Mesendoderm (in vitro differentiated cells): ENCODE measurements at regions not wholly inside any gene's neighbourhood (a gene's known extent, or its start where the extent isn't known, plus 50 kb on each side); places are given as distances from the start of the nearest gene placed in this dataset.
A peak's percentile ranks its signal among the peaks of the same experiment; 100 is the strongest.
"Not testable (repeated sequence)": the region's sequence is repeated elsewhere in the genome, so short reads cannot be mapped to it uniquely, and the experiment has no call there.

Experiments used
- DNase-seq: peaks from one replicate; pipeline ENCODE4 v3.0.0; 2013
- H2AK5ac ChIP-seq: 2 replicates; pipeline ENCODE4 v1.6.1; 2013; ENCODE audit warnings: low read length, inconsistent platforms
- H2BK120ac ChIP-seq: 2 replicates; pipeline ENCODE4 v1.6.1; 2013; ENCODE audit warnings: low read depth, mild to moderate bottlenecking, low read length, moderate library complexity, mixed read lengths
- H2BK15ac ChIP-seq: replicated peaks from 2 replicates; pipeline ENCODE4 v1.6.1; 2013; ENCODE audit warnings: low read depth, mild to moderate bottlenecking, moderate library complexity
- H2BK5ac ChIP-seq: 2 replicates; pipeline ENCODE4 v1.6.1; 2013; ENCODE audit warnings: low read length, inconsistent platforms
- H3K18ac ChIP-seq: 2 replicates; pipeline ENCODE4 v1.6.1; 2013; ENCODE audit warnings: mild to moderate bottlenecking, low read length, mixed read lengths
- H3K23ac ChIP-seq: one replicate; pipeline ENCODE4 v1.6.1; 2013; ENCODE audit warnings: low read length
- H3K27ac ChIP-seq: 2 replicates; pipeline ENCODE4 v1.5.1; 2013; ENCODE audit warnings: low read depth, mild to moderate bottlenecking, inconsistent platforms, low read length, moderate library complexity
- H3K27me3 ChIP-seq: 2 replicates; pipeline ENCODE4 v1.6.1; 2013; ENCODE audit warnings: low read length, control low read depth, mild to moderate bottlenecking, inconsistent platforms; ENCODE audit not compliant: insufficient read depth, poor library complexity
- H3K36me3 ChIP-seq: 2 replicates; pipeline ENCODE4 v1.6.1; 2013; ENCODE audit warnings: low read length, inconsistent platforms; ENCODE audit not compliant: control insufficient read depth, insufficient read depth
- H3K4ac ChIP-seq: one replicate; pipeline ENCODE4 v1.6.1; 2013; ENCODE audit warnings: low read depth, mild to moderate bottlenecking, low read length, moderate library complexity
- H3K4me1 ChIP-seq: 2 replicates; pipeline ENCODE4 v1.6.1; 2013; ENCODE audit warnings: low read depth, low read length, inconsistent platforms; ENCODE audit not compliant: control insufficient read depth
- H3K4me2 ChIP-seq: 2 replicates; pipeline ENCODE4 v1.6.1; 2013; ENCODE audit warnings: low read length
- H3K4me3 ChIP-seq: 2 replicates; pipeline ENCODE4 v1.5.1; 2013; ENCODE audit warnings: mild to moderate bottlenecking, low read length
- H3K56ac ChIP-seq: one replicate; pipeline ENCODE4 v1.6.1; 2013; ENCODE audit warnings: low read length
- H3K79me1 ChIP-seq: 2 replicates; pipeline ENCODE4 v1.6.1; 2013; ENCODE audit warnings: low read length, inconsistent platforms
- H3K79me2 ChIP-seq: 2 replicates; pipeline ENCODE4 v1.6.1; 2013; ENCODE audit warnings: mild to moderate bottlenecking, low read length; ENCODE audit not compliant: control insufficient read depth, insufficient read depth
- H3K9ac ChIP-seq: 2 replicates; pipeline ENCODE4 v1.6.1; 2013; ENCODE audit warnings: low read length, inconsistent platforms
- H4K5ac ChIP-seq: one replicate; pipeline ENCODE4 v1.6.1; 2013; ENCODE audit warnings: low read length
- H4K8ac ChIP-seq: one replicate; pipeline ENCODE4 v1.6.1; 2013; ENCODE audit warnings: low read depth, mild to moderate bottlenecking, control low read depth, low read length, moderate library complexity
- WGBS: extraction: QIAGEN DNeasy Blood & Tissue Kit; methylation state at CpG from one replicate; pipeline ENCODE4 v1.1.7; 2013; ENCODE audit warnings: low lambda C conversion rate, missing lambda C conversion rate; ENCODE audit not compliant: insufficient coverage; ENCODE audit errors: extremely low coverage; 5-methylcytosine and 5-hydroxymethylcytosine counted together

GRCh38 chrX:104469771-104470170 lies 96.2 kb upstream of the IL1RAPL2 start:
- Histone ChIP-seq H3K4me1 (no peaks in the 10 kb centered on the region), H3K4me2 (no peak overlapping the region), H3K18ac (no peak overlapping the region), H3K56ac (no peak overlapping the region), H3K79me2 (no peaks in the 10 kb centered on the region), H3K27ac (no peak overlapping the region), H3K27me3 (no peaks in the 10 kb centered on the region), H3K23ac (no peak overlapping the region), H4K5ac (no peak overlapping the region), H3K4me3 (no peak overlapping the region), H3K9ac (no peak overlapping the region), H3K4ac (no peak overlapping the region), H3K36me3 (no peaks in the 10 kb centered on the region), H2BK15ac (no peak overlapping the region), H2BK120ac (no peak overlapping the region), H2AK5ac (no peak overlapping the region), H3K79me1 (no peaks in the 10 kb centered on the region), H2BK5ac (no peak overlapping the region), H4K8ac (no peak overlapping the region)
- no CpG with 5 or more reads among the region's 1 CpG for WGBS
- DNase-seq: peak; percentile 52

- H3K9ac ChIP-seq: no peak overlapping the region
- H3K18ac ChIP-seq: no peak overlapping the region
- no peak overlapping the region for H3K23ac ChIP-seq
- H4K8ac ChIP-seq: no peak overlapping the region
- H4K5ac ChIP-seq: no peak overlapping the region
- no peak overlapping the region for H2BK120ac ChIP-seq
- no peaks in the 10 kb centered on the region for H3K4me1 ChIP-seq
- H2BK5ac ChIP-seq: no peak overlapping the region
- no peak overlapping the region for H3K4me2 ChIP-seq
- no peak overlapping the region for H2BK15ac ChIP-seq
- H3K4me3 ChIP-seq: no peak overlapping the region
- H3K4ac ChIP-seq: no peak overlapping the region
- H3K36me3 ChIP-seq: no peaks in the 10 kb centered on the region
- H3K79me2 ChIP-seq: no peaks in the 10 kb centered on the region
- no peaks in the 10 kb centered on the region for H3K27me3 ChIP-seq
- H3K56ac ChIP-seq: no peak overlapping the region
- no peak overlapping the region for H2AK5ac ChIP-seq
- H3K27ac ChIP-seq: no peak overlapping the region
- no peak for DNase-seq
- WGBS: no CpG with 5 or more reads among the region's 4 CpGs
- no peaks in the 10 kb centered on the region for H3K79me1 ChIP-seq
Observed at GRCh38 chrX:104459796-104460195, 106.2 kb upstream of the IL1RAPL2 start.

- not testable (repeated sequence) for DNase-seq, H3K27ac ChIP-seq, H2AK5ac ChIP-seq, H3K23ac ChIP-seq, H3K36me3 ChIP-seq, H2BK15ac ChIP-seq, H4K8ac ChIP-seq, H3K18ac ChIP-seq, H3K79me2 ChIP-seq, H3K4me1 ChIP-seq, H3K56ac ChIP-seq, H2BK5ac ChIP-seq, H3K4me2 ChIP-seq, H3K4me3 ChIP-seq, H2BK120ac ChIP-seq, H4K5ac ChIP-seq, H3K79me1 ChIP-seq, H3K9ac ChIP-seq, H3K4ac ChIP-seq, H3K27me3 ChIP-seq
- no CpG with 5 or more reads among the region's 2 CpGs for WGBS
Observed at GRCh38 chrX:104457130-104457529, 108.9 kb upstream of the IL1RAPL2 start.

- no CpG with 5 or more reads among the region's 1 CpG for WGBS
- H2BK15ac ChIP-seq: no peak overlapping the region
- H3K79me2 ChIP-seq: no peaks in the 10 kb centered on the region
- H3K79me1 ChIP-seq: no peaks in the 10 kb centered on the region
- no peak overlapping the region for H3K4me3 ChIP-seq
- no peak for DNase-seq
- H2BK5ac ChIP-seq: no peak overlapping the region
- H2BK120ac ChIP-seq: no peak overlapping the region
- no peaks in the 10 kb centered on the region for H3K36me3 ChIP-seq
- no peak overlapping the region for H3K56ac ChIP-seq
- H3K4me1 ChIP-seq: no peaks in the 10 kb centered on the region
- H2AK5ac ChIP-seq: no peak overlapping the region
- H3K4me2 ChIP-seq: no peak overlapping the region
- H3K23ac ChIP-seq: no peak overlapping the region
- no peaks in the 10 kb centered on the region for H3K27me3 ChIP-seq
- no peak overlapping the region for H4K5ac ChIP-seq
- no peak overlapping the region for H3K4ac ChIP-seq
- no peak overlapping the region for H3K18ac ChIP-seq
- H4K8ac ChIP-seq: no peak overlapping the region
- H3K9ac ChIP-seq: no peak overlapping the region
- H3K27ac ChIP-seq: no peak overlapping the region
Observed at GRCh38 chrX:104450316-104450715, 115.7 kb upstream of the IL1RAPL2 start.

- no peak overlapping the region for H2BK15ac ChIP-seq
- no peak overlapping the region for H2BK5ac ChIP-seq
- H4K5ac ChIP-seq: no peak overlapping the region
- H3K4ac ChIP-seq: no peak overlapping the region
- no peak overlapping the region for H3K4me2 ChIP-seq
- no peak overlapping the region for H2AK5ac ChIP-seq
- H3K9ac ChIP-seq: no peak overlapping the region
- H3K27ac ChIP-seq: no peak overlapping the region
- H3K4me1 ChIP-seq: no peaks in the 10 kb centered on the region
- H3K79me2 ChIP-seq: no peaks in the 10 kb centered on the region
- no peak overlapping the region for H2BK120ac ChIP-seq
- no peak overlapping the region for H3K56ac ChIP-seq
- no peaks in the 10 kb centered on the region for H3K79me1 ChIP-seq
- WGBS: no CpG with 5 or more reads among the region's 2 CpGs
- H3K23ac ChIP-seq: no peak overlapping the region
- H3K36me3 ChIP-seq: no peaks in the 10 kb centered on the region
- H3K27me3 ChIP-seq: no peaks in the 10 kb centered on the region
- H3K18ac ChIP-seq: no peak overlapping the region
- no peak overlapping the region for H4K8ac ChIP-seq
- DNase-seq: no peak
- H3K4me3 ChIP-seq: no peak overlapping the region
Observed at GRCh38 chrX:104445591-104445990, 120.4 kb upstream of the IL1RAPL2 start.

GRCh38 chrX:104435249-104435648 lies 130.8 kb upstream of the IL1RAPL2 start:
- Histone ChIP-seq H3K18ac (no peak overlapping the region), H3K23ac (no peak overlapping the region), H3K79me2 (no peaks in the 10 kb centered on the region), H3K36me3 (no peaks in the 10 kb centered on the region), H4K8ac (no peak overlapping the region), H2AK5ac (no peak overlapping the region), H3K79me1 (no peaks in the 10 kb centered on the region), H3K9ac (no peak overlapping the region), H3K4me1 (no peaks in the 10 kb centered on the region), H2BK15ac (no peak overlapping the region), H3K4me2 (no peak overlapping the region), H3K27ac (no peak overlapping the region), H3K56ac (no peak overlapping the region), H4K5ac (no peak overlapping the region), H3K27me3 (no peaks in the 10 kb centered on the region), H3K4ac (no peak overlapping the region), H2BK120ac (no peak overlapping the region), H2BK5ac (no peak overlapping the region), H3K4me3 (no peak overlapping the region)
- no peak for DNase-seq
- no CpG with 5 or more reads among the region's 7 CpGs for WGBS
